ENCODE measurements at regions not wholly inside any gene's neighbourhood (a gene's known extent, or its start where the extent isn't known, plus 50 kb on each side); places are given as distances from the start of the nearest gene placed in this dataset.

DNA sequence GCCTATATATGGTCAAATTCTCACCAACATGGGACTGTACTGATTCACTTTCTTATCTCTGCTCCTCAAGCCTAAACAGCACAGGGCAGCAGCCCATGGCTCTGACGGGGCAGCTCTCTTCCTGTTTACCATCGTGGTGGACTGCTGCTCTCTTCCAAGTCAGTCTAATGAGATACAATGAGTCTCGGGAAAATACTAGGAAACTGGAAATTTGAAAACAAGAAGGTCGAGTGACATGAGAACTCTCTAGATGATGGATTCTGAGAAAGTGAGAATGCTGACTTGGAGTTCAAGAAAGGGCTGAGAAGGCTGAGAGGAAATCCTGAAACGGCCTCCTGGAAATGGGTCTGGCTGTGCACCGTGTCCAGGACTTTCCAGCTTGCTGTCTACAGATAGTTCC, 122.8 kb upstream of the ARGLU1 start:
- intact Hi-C loops (cut with micrococcal nuclease): no loop called here
- no peak for ATAC-seq

DNA sequence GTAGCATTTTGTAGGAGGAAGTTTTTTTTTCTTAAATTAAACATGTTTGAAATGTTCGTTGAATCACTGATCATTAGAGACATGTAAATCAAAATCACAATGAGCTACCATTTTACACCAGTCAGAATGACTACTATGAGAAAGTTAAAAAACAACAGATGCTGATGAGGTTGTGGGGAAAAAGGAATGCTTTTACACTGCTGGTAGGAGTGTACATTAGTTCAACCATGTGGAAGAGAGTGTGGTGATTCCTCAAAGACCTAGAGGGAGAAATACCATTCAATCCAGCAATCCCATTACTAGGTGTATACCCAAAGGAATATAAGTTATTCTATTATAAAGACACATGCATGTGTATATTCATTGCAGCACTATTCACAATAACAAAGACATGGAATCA, 122.0 kb upstream of the ARGLU1 start:
- H3K9me3 ChIP-seq (ENCODE audit: low read length): no peaks in the 10 kb centered on the region
- ChIA-PET POLR2A (ENCODE audit: unreplicated experiment) (no interaction called here), CTCF (no interaction called here)
- H3K9ac ChIP-seq (ENCODE audit: low read length): no peak overlapping the region
- TF ChIP-seq, protein P1, sequence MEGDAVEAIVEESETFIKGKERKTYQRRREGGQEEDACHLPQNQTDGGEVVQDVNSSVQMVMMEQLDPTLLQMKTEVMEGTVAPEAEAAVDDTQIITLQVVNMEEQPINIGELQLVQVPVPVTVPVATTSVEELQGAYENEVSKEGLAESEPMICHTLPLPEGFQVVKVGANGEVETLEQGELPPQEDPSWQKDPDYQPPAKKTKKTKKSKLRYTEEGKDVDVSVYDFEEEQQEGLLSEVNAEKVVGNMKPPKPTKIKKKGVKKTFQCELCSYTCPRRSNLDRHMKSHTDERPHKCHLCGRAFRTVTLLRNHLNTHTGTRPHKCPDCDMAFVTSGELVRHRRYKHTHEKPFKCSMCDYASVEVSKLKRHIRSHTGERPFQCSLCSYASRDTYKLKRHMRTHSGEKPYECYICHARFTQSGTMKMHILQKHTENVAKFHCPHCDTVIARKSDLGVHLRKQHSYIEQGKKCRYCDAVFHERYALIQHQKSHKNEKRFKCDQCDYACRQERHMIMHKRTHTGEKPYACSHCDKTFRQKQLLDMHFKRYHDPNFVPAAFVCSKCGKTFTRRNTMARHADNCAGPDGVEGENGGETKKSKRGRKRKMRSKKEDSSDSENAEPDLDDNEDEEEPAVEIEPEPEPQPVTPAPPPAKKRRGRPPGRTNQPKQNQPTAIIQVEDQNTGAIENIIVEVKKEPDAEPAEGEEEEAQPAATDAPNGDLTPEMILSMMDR (conservative IDR thresholded peaks at IDR 0.05; ENCODE audit: low read depth, low read length): no peak
- no peak for TF ChIP-seq EZH2phosphoT487 (IDR thresholded peaks at IDR 0.05; ENCODE audit: borderline replicate concordance, low read length)
- TF ChIP-seq EZH2 (IDR thresholded peaks at IDR 0.05; ENCODE audit: low read length, unreplicated experiment): no peak
- no peaks in the 10 kb centered on the region for H4K20me1 ChIP-seq (ENCODE audit: low read length)
- no peaks in the 10 kb centered on the region for H3K79me2 ChIP-seq (ENCODE audit: low read length)
- no peak overlapping the region for H3K27ac ChIP-seq (ENCODE audit: low read length)
- no peaks in the 10 kb centered on the region for H3K36me3 ChIP-seq (ENCODE audit: low read depth, low read length)
- H3K4me1 ChIP-seq (ENCODE audit: insufficient read depth, low read length): no peaks in the 10 kb centered on the region
- intact Hi-C loops (cut with micrococcal nuclease): no loop called here
- no TSS peak for BruUV-seq (replicated peaks)
- ATAC-seq (no peak), DNase-seq (no peak)
- H3K27me3 ChIP-seq (ENCODE audit: low read length): peaks cover 65% of the 10 kb centered on the region
- H3F3A ChIP-seq (ENCODE audit: low read length, unreplicated experiment): no peaks in the 10 kb centered on the region
- H3K9me2 ChIP-seq (replicated peaks; ENCODE audit: low read length): no peaks in the 10 kb centered on the region
- no peak overlapping the region for H3K4me3 ChIP-seq (ENCODE audit: low read length)
- H2AFZ ChIP-seq (ENCODE audit: low read length): no peak overlapping the region
- no peak overlapping the region for H3K4me2 ChIP-seq (ENCODE audit: low read length)

More for the DNA sequence above, 122.8 kb upstream of the ARGLU1 start:
- Histone ChIP-seq H3F3A (ENCODE audit: low read length, unreplicated experiment) (no peaks in the 10 kb centered on the region), H4K20me1 (ENCODE audit: low read length) (no peaks in the 10 kb centered on the region), H3K36me3 (ENCODE audit: low read depth, low read length) (no peaks in the 10 kb centered on the region), H2AFZ (ENCODE audit: low read length) (no peak overlapping the region), H3K79me2 (ENCODE audit: low read length) (no peaks in the 10 kb centered on the region), H3K4me3 (ENCODE audit: low read length) (no peak overlapping the region), H3K9ac (ENCODE audit: low read length) (no peak overlapping the region), H3K9me2 (replicated peaks; ENCODE audit: low read length) (no peaks in the 10 kb centered on the region), H3K9me3 (ENCODE audit: low read length) (no peaks in the 10 kb centered on the region), H3K27me3 (ENCODE audit: low read length) (peaks cover 63% of the 10 kb centered on the region), H3K27ac (ENCODE audit: low read length) (no peak overlapping the region), H3K4me2 (ENCODE audit: low read length) (no peak overlapping the region), H3K4me1 (ENCODE audit: insufficient read depth, low read length) (no peaks in the 10 kb centered on the region)
- TF ChIP-seq, protein P1 (conservative IDR thresholded peaks at IDR 0.05; ENCODE audit: low read depth, low read length): no peak
- TF ChIP-seq EZH2phosphoT487 (IDR thresholded peaks at IDR 0.05; ENCODE audit: borderline replicate concordance, low read length): no peak
- no peak for TF ChIP-seq EZH2 (IDR thresholded peaks at IDR 0.05; ENCODE audit: low read length, unreplicated experiment)
- no peak for DNase-seq
- no TSS peak for BruUV-seq (replicated peaks)
- POLR2A ChIA-PET (ENCODE audit: unreplicated experiment): no interaction called here
- CTCF ChIA-PET: no interaction called here

DNA sequence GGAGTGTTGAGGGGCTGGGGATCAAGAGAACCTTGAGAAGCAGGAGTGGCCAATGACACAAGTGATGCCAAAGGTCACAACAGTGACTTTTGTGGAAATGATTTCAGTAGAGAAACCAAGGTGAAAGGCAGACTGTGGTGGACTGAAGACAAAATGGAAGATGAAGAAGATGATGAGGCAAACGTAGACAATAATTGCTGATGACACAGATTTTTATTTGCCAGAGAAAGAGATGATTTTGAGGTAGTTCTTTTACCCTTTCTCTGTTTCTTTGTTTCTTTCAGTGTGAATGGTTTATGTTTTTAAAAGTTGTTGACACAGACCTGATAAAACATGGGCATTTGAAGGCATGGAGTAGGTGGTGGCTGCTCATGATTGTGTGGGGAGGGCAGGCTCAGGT, 121.0 kb upstream of the ARGLU1 start:
- Histone ChIP-seq H2AFZ (ENCODE audit: low read length) (no peak overlapping the region), H3K9ac (ENCODE audit: low read length) (no peak overlapping the region), H3K4me3 (ENCODE audit: low read length) (no peak overlapping the region), H3K27ac (ENCODE audit: low read length) (no peak overlapping the region), H4K20me1 (ENCODE audit: low read length) (no peaks in the 10 kb centered on the region), H3K9me3 (ENCODE audit: low read length) (no peaks in the 10 kb centered on the region), H3K9me2 (replicated peaks; ENCODE audit: low read length) (no peaks in the 10 kb centered on the region), H3K36me3 (ENCODE audit: low read depth, low read length) (no peaks in the 10 kb centered on the region), H3K4me1 (ENCODE audit: insufficient read depth, low read length) (no peaks in the 10 kb centered on the region), H3K4me2 (ENCODE audit: low read length) (no peak overlapping the region), H3K79me2 (ENCODE audit: low read length) (no peaks in the 10 kb centered on the region), H3F3A (ENCODE audit: low read length, unreplicated experiment) (no peaks in the 10 kb centered on the region), H3K27me3 (ENCODE audit: low read length) (peaks cover 65% of the 10 kb centered on the region)
- ChIA-PET CTCF (no interaction called here), POLR2A (ENCODE audit: unreplicated experiment) (no interaction called here)
- no peak for DNase-seq
- no peak for ATAC-seq
- TF ChIP-seq, protein P1 (conservative IDR thresholded peaks at IDR 0.05; ENCODE audit: low read depth, low read length): no peak
- no peak for TF ChIP-seq EZH2phosphoT487 (IDR thresholded peaks at IDR 0.05; ENCODE audit: borderline replicate concordance, low read length)
- TF ChIP-seq EZH2 (IDR thresholded peaks at IDR 0.05; ENCODE audit: low read length, unreplicated experiment): no peak
- BruUV-seq (replicated peaks): no TSS peak
- intact Hi-C loops (cut with micrococcal nuclease): no loop called here

Measured in PC-3 (cell line).